ENCODE measurements at regions not wholly inside any gene's neighbourhood (a gene's known extent, or its start where the extent isn't known, plus 50 kb on each side); places are given as distances from the start of the nearest gene placed in this dataset.

DNA sequence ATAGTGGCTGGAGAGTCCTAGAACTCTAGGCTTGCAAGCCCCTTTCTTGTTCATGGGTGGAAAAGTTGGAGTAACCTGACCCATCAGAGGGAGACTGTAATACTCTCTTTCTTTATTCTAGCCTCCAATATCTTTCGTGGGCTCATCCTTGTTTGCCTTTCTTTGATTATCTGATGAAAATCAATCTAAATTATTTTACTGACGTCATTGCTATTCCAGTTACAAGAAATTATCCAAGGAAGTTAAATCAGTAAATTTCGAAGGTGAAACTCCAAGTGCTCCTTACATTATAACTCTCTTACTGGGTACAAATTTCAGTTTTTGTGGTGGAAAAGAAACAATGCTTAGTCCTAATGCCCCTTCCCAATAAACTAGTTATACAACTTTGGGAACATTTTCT lies 412.9 kb downstream of the IDS start (continued):
- TF ChIP-seq, protein P1, sequence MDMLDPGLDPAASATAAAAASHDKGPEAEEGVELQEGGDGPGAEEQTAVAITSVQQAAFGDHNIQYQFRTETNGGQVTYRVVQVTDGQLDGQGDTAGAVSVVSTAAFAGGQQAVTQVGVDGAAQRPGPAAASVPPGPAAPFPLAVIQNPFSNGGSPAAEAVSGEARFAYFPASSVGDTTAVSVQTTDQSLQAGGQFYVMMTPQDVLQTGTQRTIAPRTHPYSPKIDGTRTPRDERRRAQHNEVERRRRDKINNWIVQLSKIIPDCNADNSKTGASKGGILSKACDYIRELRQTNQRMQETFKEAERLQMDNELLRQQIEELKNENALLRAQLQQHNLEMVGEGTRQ (IDR thresholded peaks at IDR 0.05; ENCODE audit: borderline replicate concordance, low read depth, low read length) = no peak
- TF ChIP-seq, protein P2, sequence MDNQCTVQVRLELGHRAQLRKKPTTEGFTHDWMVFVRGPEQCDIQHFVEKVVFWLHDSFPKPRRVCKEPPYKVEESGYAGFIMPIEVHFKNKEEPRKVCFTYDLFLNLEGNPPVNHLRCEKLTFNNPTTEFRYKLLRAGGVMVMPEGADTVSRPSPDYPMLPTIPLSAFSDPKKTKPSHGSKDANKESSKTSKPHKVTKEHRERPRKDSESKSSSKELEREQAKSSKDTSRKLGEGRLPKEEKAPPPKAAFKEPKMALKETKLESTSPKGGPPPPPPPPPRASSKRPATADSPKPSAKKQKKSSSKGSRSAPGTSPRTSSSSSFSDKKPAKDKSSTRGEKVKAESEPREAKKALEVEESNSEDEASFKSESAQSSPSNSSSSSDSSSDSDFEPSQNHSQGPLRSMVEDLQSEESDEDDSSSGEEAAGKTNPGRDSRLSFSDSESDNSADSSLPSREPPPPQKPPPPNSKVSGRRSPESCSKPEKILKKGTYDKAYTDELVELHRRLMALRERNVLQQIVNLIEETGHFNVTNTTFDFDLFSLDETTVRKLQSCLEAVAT (IDR thresholded peaks at IDR 0.05) = no peak
- no peak for TF ChIP-seq EED (IDR thresholded peaks at IDR 0.05; ENCODE audit: low read depth)
- no peak for TF ChIP-seq NFXL1 (IDR thresholded peaks at IDR 0.05; ENCODE audit: borderline replicate concordance)
- TF ChIP-seq, protein P3, sequence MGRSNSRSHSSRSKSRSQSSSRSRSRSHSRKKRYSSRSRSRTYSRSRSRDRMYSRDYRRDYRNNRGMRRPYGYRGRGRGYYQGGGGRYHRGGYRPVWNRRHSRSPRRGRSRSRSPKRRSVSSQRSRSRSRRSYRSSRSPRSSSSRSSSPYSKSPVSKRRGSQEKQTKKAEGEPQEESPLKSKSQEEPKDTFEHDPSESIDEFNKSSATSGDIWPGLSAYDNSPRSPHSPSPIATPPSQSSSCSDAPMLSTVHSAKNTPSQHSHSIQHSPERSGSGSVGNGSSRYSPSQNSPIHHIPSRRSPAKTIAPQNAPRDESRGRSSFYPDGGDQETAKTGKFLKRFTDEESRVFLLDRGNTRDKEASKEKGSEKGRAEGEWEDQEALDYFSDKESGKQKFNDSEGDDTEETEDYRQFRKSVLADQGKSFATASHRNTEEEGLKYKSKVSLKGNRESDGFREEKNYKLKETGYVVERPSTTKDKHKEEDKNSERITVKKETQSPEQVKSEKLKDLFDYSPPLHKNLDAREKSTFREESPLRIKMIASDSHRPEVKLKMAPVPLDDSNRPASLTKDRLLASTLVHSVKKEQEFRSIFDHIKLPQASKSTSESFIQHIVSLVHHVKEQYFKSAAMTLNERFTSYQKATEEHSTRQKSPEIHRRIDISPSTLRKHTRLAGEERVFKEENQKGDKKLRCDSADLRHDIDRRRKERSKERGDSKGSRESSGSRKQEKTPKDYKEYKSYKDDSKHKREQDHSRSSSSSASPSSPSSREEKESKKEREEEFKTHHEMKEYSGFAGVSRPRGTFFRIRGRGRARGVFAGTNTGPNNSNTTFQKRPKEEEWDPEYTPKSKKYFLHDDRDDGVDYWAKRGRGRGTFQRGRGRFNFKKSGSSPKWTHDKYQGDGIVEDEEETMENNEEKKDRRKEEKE (IDR thresholded peaks at IDR 0.05) = no peak

GRCh38 chrX:149079805-149080406 lies 425.2 kb downstream of the IDS start:
- POLR2A ChIA-PET = no interaction called here
- 4% methylated on average over 5 of the region's 5 CpGs for WGBS (ENCODE audit: insufficient coverage, insufficient replicate concordance, low lambda C conversion rate, missing lambda C conversion rate)

More at GRCh38 chrX:149079805-149080406, 425.2 kb downstream of the IDS start:
- Histone ChIP-seq H3K9ac (ENCODE audit: control insufficient read depth, insufficient read depth, low read length) (no peak overlapping the region), H3K27me3 (replicated peaks in 1 of 2; ENCODE audit: control insufficient read depth in 2 of 2, insufficient read depth in 2 of 2, low read length in 1 of 2) (no peaks in the 10 kb centered on the region), H3K27ac (ENCODE audit: control insufficient read depth, insufficient read depth) (no peak overlapping the region), H3K9me3 (replicated peaks; ENCODE audit: control insufficient read depth, insufficient read depth, low read length) (no peaks in the 10 kb centered on the region; the same call in 2 of the 3 replicates), H3K4me2 (ENCODE audit: control insufficient read depth, insufficient read depth) (no peak overlapping the region), H3K79me2 (ENCODE audit: control insufficient read depth, insufficient read depth, low read length) (no peaks in the 10 kb centered on the region), H3K36me3 (ENCODE audit: control insufficient read depth in 2 of 2, insufficient read depth in 2 of 2, low read length in 1 of 2) (no peaks in the 10 kb centered on the region), H4K20me1 (ENCODE audit: control insufficient read depth, insufficient read depth) (no peaks in the 10 kb centered on the region), H2AFZ (ENCODE audit: control insufficient read depth, low read depth, low read length) (no peak overlapping the region), H3K4me3 (no peak overlapping the region), H3K4me1 (ENCODE audit: control insufficient read depth, insufficient read depth, low read length) (no peaks in the 10 kb centered on the region)
- intact Hi-C loops (cut with micrococcal nuclease; ENCODE audit: unreplicated experiment) = no loop called here
- no peak for TF ChIP-seq STAT1 (conservative IDR thresholded peaks at IDR 0.05)
- TF ChIP-seq PRDM15 (CRISPR knock-in tag; IDR thresholded peaks at IDR 0.05) = no peak
- ChIA-PET SMC1A (ENCODE audit: uncharacterized antibody, unreplicated experiment) (no interaction called here), RAD21 (ENCODE audit: unreplicated experiment) (no interaction called here), CTCF (no interaction called here)
- no peak for FAIRE-seq
- ATAC-seq = no peak
- DNase-seq (ENCODE audit: low read depth, low spot score) = no peak
- no TSS peak for BruUV-seq (replicated peaks)
- in situ Hi-C loops (cut with MboI) = no loop called here

Measured in GM12878 (cell line).